Stimulated activated naive CD8-positive, alpha-beta T cell treated with anti-CD3 and anti-CD28 coated beads, Interleukin-15, Interleukin-2, amounts not matched to agents 100 U/mL and 50 U/mL, for 24 hours (primary cell): ENCODE measurements at regions not wholly inside any gene's neighbourhood (a gene's known extent, or its start where the extent isn't known, plus 50 kb on each side); places are given as distances from the start of the nearest gene placed in this dataset.
"Not testable (repeated sequence)": the region's sequence is repeated elsewhere in the genome, so short reads cannot be mapped to it uniquely, and the experiment has no call there.

ENCODE experiments used
- ATAC-seq: fragments of 150-1000 bp; cut with Tn5 transposase; one replicate; pipeline ENCODE4 v1.10.0; 2021
- DNase-seq: peaks from one replicate; pipeline ENCODE4 v3.0.0; 2021

DNA sequence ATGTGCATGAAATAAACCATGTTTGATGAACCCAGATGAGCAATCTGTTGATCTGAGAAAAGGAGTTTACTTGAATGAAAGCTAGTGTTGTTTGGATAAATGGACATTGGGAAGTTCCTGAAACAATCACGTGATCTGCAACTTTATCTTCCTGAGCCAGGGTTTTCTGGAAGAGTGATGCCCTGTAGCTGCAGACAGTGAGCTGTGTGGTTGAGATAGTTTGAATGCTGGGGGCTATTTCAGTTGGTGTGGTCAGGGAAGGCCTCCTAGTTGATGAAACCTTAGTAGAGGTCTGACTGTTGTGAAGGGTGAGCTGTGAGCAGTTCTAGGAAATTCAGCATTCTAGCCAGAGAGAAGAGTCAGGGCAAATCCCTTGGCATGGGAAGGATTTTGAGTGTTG is 643.7 kb downstream of the UTRN start:
- ATAC-seq (no peak), DNase-seq (no peak)

- ATAC-seq (no peak), DNase-seq (no peak)
Observed at GRCh38 chr6:144929262-144929661, 644.1 kb downstream of the UTRN start.

- ATAC-seq (no peak), DNase-seq (peak; percentile 45)
Observed at GRCh38 chr6:144931172-144932035, 646.3 kb downstream of the UTRN start.

DNA sequence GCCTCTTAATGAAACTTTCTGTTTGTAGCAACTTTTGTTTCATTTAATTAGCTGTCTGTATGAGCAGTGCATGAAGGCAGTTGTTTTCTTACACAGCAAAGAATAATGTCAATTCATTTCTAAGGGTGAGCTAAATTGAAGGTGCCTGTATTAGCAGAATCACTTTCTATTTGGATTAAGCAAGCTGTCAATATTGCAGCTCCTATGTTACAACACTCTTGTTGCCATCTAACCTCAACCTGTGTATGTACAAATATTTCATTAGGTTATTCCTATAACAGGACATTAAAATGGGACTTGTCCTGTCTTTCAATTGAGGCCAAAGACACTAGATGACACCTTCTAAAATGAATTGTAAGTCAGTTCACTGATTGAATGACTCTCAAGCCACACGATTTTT is 647.5 kb downstream of the UTRN start:
- ATAC-seq (no peak), DNase-seq (no peak)

DNA sequence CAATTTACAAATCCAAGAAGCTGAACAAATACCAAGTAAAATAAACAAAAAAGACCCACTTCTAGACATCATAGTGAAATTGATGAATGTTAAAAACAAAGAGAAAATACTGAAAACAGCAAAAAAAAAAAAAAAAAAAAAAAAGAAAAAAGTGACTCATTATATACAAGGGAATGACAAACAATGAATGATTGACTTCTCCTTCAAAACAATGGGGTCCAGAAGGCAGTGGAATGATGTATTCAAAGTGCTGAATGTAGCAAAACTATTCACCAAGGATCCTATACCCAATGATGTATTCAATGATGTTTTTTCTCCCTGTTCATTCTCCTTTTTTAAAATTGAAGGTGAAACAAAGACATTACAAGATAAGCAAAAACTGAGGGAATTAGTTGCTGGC is 650.0 kb downstream of the UTRN start:
- ATAC-seq (no peak), DNase-seq (no peak)

- DNase-seq (no peak), ATAC-seq (no peak)
Observed at GRCh38 chr6:144935661-144936060, 650.5 kb downstream of the UTRN start.

DNA sequence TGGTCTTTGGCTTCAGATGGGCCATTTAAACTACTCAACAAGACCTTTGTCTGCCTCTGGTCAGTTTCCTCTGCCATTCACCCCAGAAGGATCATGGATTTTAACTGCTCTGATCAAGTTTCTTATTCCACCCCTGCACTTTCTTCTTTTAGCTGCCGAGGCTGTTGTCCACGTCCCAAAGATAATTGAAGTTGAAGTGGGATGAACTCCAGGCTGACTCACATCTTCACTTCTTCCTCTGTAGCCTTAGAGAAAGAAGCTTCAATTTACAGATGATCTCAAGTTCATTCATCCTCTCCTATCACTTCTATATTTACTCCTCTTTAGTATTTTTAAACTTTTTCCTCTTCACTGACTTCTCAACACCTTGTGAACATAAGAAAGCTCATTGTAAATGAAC is 651.6 kb downstream of the UTRN start:
- ATAC-seq = no peak
- no peak for DNase-seq

DNA sequence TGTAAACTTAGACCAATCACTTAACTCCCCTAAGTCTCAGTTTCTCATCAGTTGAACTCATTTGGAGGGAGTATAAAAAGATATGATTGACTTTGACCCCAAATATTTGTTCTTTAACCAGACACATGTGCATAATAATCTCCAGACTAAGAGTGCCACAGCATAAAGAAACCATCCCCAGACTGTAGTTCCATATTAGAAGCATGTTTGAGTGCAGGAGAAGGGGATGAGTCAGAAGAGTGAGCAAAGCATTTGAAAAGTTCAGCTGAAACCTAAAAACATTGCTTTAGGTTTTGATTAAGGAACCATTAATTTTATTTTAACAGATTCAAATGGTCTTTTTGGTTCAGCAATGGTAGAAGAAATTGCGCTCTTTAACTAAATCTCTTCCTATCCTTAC is 654.8 kb downstream of the UTRN start:
- DNase-seq (no peak), ATAC-seq (no peak)

DNA sequence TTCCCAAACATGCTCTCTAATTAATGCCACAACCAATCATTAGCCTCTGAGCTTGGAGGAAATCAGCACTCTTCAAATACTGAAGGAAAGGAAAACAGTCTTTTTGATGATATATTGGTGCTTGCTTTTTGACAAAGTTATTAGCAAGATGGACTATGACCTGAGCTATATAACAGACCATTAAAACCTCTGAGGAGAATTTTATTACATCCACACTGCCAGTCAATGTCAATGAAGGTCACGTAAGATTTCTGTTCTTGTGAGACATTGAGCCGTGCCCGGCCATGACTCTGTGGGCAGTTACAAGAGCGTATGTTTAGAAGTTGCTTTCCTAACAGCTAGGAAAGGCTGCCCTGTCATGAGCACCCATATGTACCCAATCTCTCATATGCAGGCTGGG is 659.0 kb downstream of the UTRN start:
- DNase-seq (no peak), ATAC-seq (no peak)

GRCh38 chr6:144947398-144947976 is 662.4 kb downstream of the UTRN start:
- no peak for ATAC-seq
- no peak for DNase-seq

DNA sequence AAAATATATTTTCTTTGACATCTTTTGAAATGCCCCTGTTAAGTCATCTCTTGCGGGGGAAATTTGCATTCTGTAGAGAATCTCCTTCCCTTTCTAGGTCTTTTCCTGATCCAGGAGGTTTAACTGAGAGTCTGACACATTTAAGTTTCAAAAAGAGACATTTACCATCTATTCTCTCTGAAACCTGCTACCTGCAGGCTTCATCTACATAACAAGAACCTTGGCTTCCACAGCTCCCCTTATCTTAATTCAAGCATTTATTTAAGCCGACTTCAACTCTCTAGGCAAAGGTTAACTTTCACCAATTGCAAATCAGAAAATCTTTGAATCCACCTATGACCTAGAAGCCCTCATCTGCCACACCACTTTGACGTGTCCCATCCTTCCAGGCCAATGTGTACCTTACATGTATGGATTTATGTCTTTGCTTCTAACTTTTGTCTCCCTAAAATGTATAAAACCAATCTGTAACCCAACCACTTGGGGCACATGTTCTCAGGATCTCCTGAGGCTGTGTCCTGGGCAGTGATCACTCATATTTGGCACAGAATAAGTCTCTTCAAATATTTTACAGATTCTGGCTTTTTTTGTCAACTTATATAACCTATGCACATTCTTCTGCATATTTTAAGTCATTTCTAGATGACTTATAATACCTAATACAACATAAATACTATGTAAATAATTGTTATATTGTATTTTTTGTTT is 666.7 kb downstream of the UTRN start:
- DNase-seq = no peak
- ATAC-seq = no peak

DNA sequence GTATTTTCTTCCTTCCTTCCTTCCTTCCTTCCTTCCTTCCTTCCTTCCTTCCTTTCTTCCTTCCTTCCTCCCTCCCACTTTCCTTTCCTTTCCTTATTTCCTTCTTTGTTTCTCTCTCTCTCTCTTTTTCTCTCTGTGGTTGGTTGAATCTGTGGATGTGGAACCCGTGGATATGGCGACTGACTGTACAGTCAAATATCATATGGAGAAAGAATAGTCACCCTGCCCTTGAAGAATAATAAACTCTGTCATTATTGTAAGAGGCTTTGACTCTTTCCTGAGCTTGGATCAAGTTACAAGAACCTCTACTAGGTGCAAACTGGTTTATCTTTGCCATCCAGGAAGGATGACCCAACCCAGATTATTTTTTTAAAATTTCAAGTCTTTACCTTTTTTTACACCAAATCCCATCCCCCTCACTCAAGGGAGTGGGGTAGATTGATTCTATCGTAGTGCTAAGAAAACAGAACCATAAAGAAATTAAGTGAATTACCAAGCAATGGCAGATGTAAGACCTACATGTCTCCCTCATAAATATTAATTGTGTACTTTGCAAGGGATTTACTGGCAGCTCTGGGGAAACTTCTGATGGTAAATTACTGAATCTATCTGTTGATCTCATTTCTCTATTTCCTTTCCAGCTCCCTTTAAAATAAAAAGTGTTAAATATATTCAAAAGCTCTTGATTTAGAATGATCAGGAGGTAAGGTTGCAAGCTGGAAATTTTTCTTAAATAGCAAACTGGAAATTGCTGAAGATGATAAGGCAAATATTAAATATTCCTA is 667.5 kb downstream of the UTRN start:
- ATAC-seq (no peak), DNase-seq (no peak)

- no peak for DNase-seq
Observed at GRCh38 chr6:144953552-144954240, 668.6 kb downstream of the UTRN start.

DNA sequence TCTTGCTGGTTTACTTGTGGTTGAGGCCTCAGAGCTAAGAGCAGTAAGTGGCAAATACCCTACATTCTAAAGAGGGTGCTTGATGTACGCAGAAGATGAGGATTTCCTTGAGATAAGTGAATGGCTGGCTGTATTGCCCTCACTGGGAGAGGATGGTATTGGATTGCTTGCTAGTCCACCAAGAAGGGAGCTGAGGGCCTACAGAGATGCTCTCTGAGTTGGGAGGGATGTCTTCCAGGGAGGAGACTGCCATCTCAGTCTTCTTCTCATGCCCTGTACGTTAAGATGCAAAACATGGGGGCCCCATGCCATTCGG is 669.1 kb downstream of the UTRN start:
- ATAC-seq (no peak), DNase-seq (no peak)

More at GRCh38 chr6:144953552-144954240, 668.6 kb downstream of the UTRN start:
- ATAC-seq = no peak

DNA sequence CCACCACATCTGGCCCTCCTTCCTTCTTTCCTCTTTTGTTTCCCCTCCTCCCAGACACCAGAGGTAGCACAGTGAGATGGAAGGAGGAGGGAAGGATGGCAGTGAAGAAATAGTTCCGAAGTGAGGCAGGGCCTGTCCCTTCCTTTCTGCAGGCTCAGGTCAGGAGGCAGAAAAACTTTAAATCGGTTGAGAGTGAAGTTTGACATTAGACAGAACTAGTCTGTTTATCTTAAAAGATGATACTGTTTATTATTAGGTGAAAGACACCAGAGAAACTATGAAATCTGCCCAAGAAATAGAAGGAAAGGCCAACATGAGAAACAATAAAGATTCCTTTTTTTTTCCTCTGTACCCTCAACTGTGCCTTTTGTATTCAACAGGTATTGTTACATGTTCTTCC is 670.3 kb downstream of the UTRN start:
- DNase-seq = no peak
- no peak for ATAC-seq

GRCh38 chr6:144955859-144956258 is 670.7 kb downstream of the UTRN start:
- no peak for ATAC-seq
- no peak for DNase-seq

- not testable (repeated sequence) for DNase-seq, ATAC-seq
Observed at GRCh38 chr6:144956697-144957096, 671.6 kb downstream of the UTRN start.

GRCh38 chr6:144957236-144957937 is 672.3 kb downstream of the UTRN start:
- DNase-seq (no peak), ATAC-seq (no peak)

GRCh38 chr6:144969154-144969553 is 684.0 kb downstream of the UTRN start:
- DNase-seq = no peak
- ATAC-seq = no peak

DNA sequence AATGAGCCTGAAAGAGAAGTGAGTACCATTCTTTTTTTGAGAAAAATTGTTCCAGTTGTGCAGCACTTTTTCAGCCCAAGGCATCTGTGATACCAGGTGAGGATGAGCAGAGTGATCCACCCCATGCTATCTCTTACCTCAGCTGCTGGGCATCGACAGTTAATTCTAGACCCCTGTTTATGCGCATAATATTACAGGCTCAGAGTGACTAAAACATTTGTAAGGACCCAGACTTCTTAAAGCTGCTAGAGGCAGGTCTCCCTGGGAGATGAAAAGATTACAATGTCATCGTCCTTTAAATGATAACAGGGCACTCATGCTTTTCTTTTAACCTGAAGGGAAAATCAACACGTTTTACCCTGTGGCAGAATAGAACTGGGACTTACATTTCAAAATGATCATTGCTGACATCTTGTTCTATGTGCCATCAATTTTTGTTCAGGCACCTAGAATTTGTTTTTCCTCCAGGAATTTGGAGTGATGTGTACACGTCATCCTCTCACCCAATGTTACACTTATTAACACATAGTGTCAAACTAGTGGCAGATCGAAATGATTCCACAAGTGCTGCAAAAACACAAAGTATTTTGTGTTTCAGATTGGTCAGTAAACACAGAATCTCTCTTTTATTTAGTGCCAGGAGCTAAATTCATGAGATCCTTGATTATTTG is 684.6 kb downstream of the UTRN start:
- ATAC-seq (no peak), DNase-seq (no peak)
